HepG2 (cell line): ENCODE measurements at regions not wholly inside any gene's neighbourhood (a gene's known extent, or its start where the extent isn't known, plus 50 kb on each side); places are given as distances from the start of the nearest gene placed in this dataset.

Experiments used
- ATAC-seq: fragments of 200-7000 bp; cut with Tn5 transposase; 3 replicates; pipeline ENCODE4 v1.9.1; 2020; ENCODE audit warnings: mild to moderate bottlenecking, moderate library complexity
- BruUV-seq: library from RNA; stranded (reverse); fragments of 400-500 nt; replicated peaks from 2 replicates; lab custom pipeline; 2021; lab: Mats Ljungman, UMichigan
- CTCF ChIA-PET: fragments of 300-600 bp; formaldehyde crosslinking; extraction: SDS; loops from one replicate; lab custom pipeline; 2021; ENCODE audit warnings: low total read pairs, inconsistent platforms, low intra/inter-chr PET ratio; lab: Yijun Ruan, JAX
- POLR2A ChIA-PET: fragments of 350-600 bp; sonication (Branson Sonifier 250); formaldehyde crosslinking; loops from one replicate; lab custom pipeline; 2020; ENCODE audit warnings: antibody characterized with exemption, inconsistent platforms; lab: Yijun Ruan, JAX
- DNase-seq: peaks from one replicate; pipeline ENCODE4 v3.0.0-alpha.2; 2015; ENCODE audit warnings: low spot score
- FAIRE-seq: peaks from 3 replicates; lab custom pipeline; 2011; peaks lifted over from hg19 to GRCh38; lab: Jason Lieb, UNC
- H2AFZ ChIP-seq: one replicate; pipeline ENCODE4 v1.6.1; 2011; ENCODE audit warnings: low read length, inconsistent platforms
- H3K27ac ChIP-seq: fragments of 300-600 bp; 3 replicates; pipeline ENCODE4 v1.8.0; 2011; ENCODE audit warnings: mixed run types, mild to moderate bottlenecking, mixed read lengths, low read length, inconsistent platforms; ENCODE audit not compliant: insufficient read depth; ENCODE audit errors: extremely low read length
- H3K27me3 ChIP-seq, 2 experiments: fragments of 200-600 bp in 1 of 2; 2 replicates in 1 of 2; 3 replicates in 1 of 2; pipeline versions ENCODE4 v1.6.0 to v1.8.0; 2011; ENCODE audit warnings: low read length in 2 of 2, mild to moderate bottlenecking in 2 of 2, moderate library complexity in 2 of 2, inconsistent platforms in 1 of 2; ENCODE audit not compliant: insufficient read depth in 2 of 2, control insufficient read depth in 1 of 2
- H3K36me3 ChIP-seq, 2 experiments: fragments of 200-600 bp in 1 of 2; replicated peaks in 1 of 2; 2 replicates in 1 of 2; 3 replicates in 1 of 2; pipeline versions ENCODE4 v1.5.1 to v1.8.0; 2011; ENCODE audit warnings: low read length in 2 of 2, inconsistent platforms in 1 of 2; ENCODE audit not compliant: insufficient read depth in 2 of 2, control insufficient read depth in 1 of 2
- H3K4me1 ChIP-seq: 2 replicates; pipeline ENCODE4 v1.5.1; 2012; ENCODE audit warnings: low read length, inconsistent platforms; ENCODE audit not compliant: insufficient read depth
- H3K4me2 ChIP-seq: 2 replicates; pipeline ENCODE4 v1.6.0; 2011; ENCODE audit warnings: low read depth, low read length, inconsistent platforms
- H3K4me3 ChIP-seq, 3 experiments: fragments of 200-600 bp in 1 of 3; sonication (generic), shearing (Covaris generic) in 1 of 3; replicated peaks in 1 of 3; 2 replicates each; pipeline ENCODE4 v1.5.1; 2011 to 2016; ENCODE audit warnings: low read length in 3 of 3, inconsistent platforms in 2 of 3, low read depth in 2 of 3, mild to moderate bottlenecking in 2 of 3, control low read depth in 1 of 3, mixed read lengths in 1 of 3; ENCODE audit not compliant: insufficient read depth in 1 of 3
- H3K79me2 ChIP-seq: one replicate; pipeline ENCODE4 v1.6.1; 2011; ENCODE audit warnings: low read length, inconsistent platforms; ENCODE audit not compliant: insufficient read depth
- H3K9ac ChIP-seq: 2 replicates; pipeline ENCODE4 v1.6.0; 2011; ENCODE audit warnings: mild to moderate bottlenecking, low read depth, low read length, inconsistent platforms; ENCODE audit not compliant: insufficient read depth
- H3K9me3 ChIP-seq: 2 replicates; pipeline ENCODE4 v1.5.1; 2012; ENCODE audit warnings: mild to moderate bottlenecking, low read length
- H4K20me1 ChIP-seq: 2 replicates; pipeline ENCODE4 v1.6.0; 2011; ENCODE audit warnings: inconsistent platforms, mild to moderate bottlenecking, low read length, moderate library complexity; ENCODE audit not compliant: insufficient read depth
- ATF4 ChIP-seq, 2 experiments: fragments of 450-650 bp in 1 of 2; sonication (generic) in 1 of 2; formaldehyde crosslinking; IDR thresholded peaks; 2 replicates each; pipeline versions ENCODE4 v1.5.0 to v1.8.0; 2020 to 2022; ENCODE audit warnings: mild to moderate bottlenecking in 1 of 2, missing genetic modification reagents in 1 of 2
- HES4 ChIP-seq: sonication (generic); formaldehyde crosslinking; IDR thresholded peaks from 2 replicates; pipeline ENCODE4 v1.9.0; 2021; ENCODE audit warnings: mild to moderate bottlenecking, missing genetic modification reagents, borderline replicate concordance
- HIC2 ChIP-seq: sonication (generic); formaldehyde crosslinking; IDR thresholded peaks from 2 replicates; pipeline ENCODE4 v1.9.0; 2022; ENCODE audit warnings: low read depth, missing genetic modification reagents
- HMG20A ChIP-seq: IDR thresholded peaks from 2 replicates; pipeline ENCODE4 v1.6.1; 2016; ENCODE audit warnings: borderline replicate concordance
- MTF1 ChIP-seq: sonication (generic); formaldehyde crosslinking; IDR thresholded peaks from 2 replicates; pipeline ENCODE4 v1.5.0; 2020; ENCODE audit warnings: missing genetic modification reagents
- RFX3 ChIP-seq: IDR thresholded peaks from 2 replicates; pipeline ENCODE4 v1.6.1; 2016; ENCODE audit warnings: missing biosample characterization, missing genetic modification reagents
- RXRA ChIP-seq: sonication (generic); formaldehyde crosslinking; IDR thresholded peaks from 2 replicates; pipeline ENCODE4 v1.5.1; 2020; ENCODE audit warnings: missing genetic modification reagents
- SNRNP70 ChIP-seq: fragments of 200-400 bp; formaldehyde crosslinking; IDR thresholded peaks from 2 replicates; pipeline ENCODE4 v1.6.1; 2017; ENCODE audit warnings: mild to moderate bottlenecking, low read depth, low read length, moderate library complexity
- ZFP1 ChIP-seq: IDR thresholded peaks from 2 replicates; pipeline ENCODE4 v1.6.1; 2016
- ZNF331 ChIP-seq: sonication (generic); formaldehyde crosslinking; IDR thresholded peaks from 2 replicates; pipeline ENCODE4 v1.4.0; 2020; ENCODE audit warnings: missing genetic modification reagents
- ZNF501 ChIP-seq: sonication (generic); formaldehyde crosslinking; IDR thresholded peaks from 2 replicates; pipeline ENCODE4 v1.5.1; 2020; ENCODE audit warnings: mild to moderate bottlenecking, moderate library complexity, missing genetic modification reagents
- ZNF550 ChIP-seq: sonication (generic); formaldehyde crosslinking; IDR thresholded peaks from 2 replicates; pipeline ENCODE4 v1.4.0; 2020; ENCODE audit warnings: mild to moderate bottlenecking, missing genetic modification reagents, borderline replicate concordance
- ZNF558 ChIP-seq: sonication (generic); formaldehyde crosslinking; IDR thresholded peaks from 2 replicates; pipeline ENCODE4 v1.9.0; 2022; ENCODE audit warnings: mild to moderate bottlenecking, missing genetic modification reagents, borderline replicate concordance
- ZNF574 ChIP-seq: sonication (generic); formaldehyde crosslinking; IDR thresholded peaks from 2 replicates; pipeline ENCODE4 v1.4.0; 2020; ENCODE audit warnings: missing genetic modification reagents
- ZNF619 ChIP-seq: sonication (generic); formaldehyde crosslinking; IDR thresholded peaks from 2 replicates; pipeline ENCODE4 v1.4.0; 2020; ENCODE audit warnings: mild to moderate bottlenecking, missing genetic modification reagents
- WGBS: methylation state at CpG from one replicate; pipeline ENCODE4 v1.1.6; 2017; ENCODE audit warnings: low lambda C conversion rate; 5-methylcytosine and 5-hydroxymethylcytosine counted together
- in situ Hi-C: cut with HindIII; loops from 2 replicates; pipeline ENCODE4 v1.10.0; 2017; ENCODE audit warnings: low pct_unique_long_range_greater_than_20kb; ENCODE audit not compliant: extremely low pct_ligation_motif_present
- intact Hi-C: fragments of 100-400 bp; cut with micrococcal nuclease; formaldehyde crosslinking; loops from one replicate; pipeline ENCODE4 v1.10.0; 2022; ENCODE audit not compliant: unreplicated experiment
- TF ChIP-seq, protein P1 (sequence below): sonication (generic); formaldehyde crosslinking; IDR thresholded peaks from 2 replicates; pipeline ENCODE4 v1.4.0; 2020; ENCODE audit warnings: mild to moderate bottlenecking, missing genetic modification reagents

DNA sequence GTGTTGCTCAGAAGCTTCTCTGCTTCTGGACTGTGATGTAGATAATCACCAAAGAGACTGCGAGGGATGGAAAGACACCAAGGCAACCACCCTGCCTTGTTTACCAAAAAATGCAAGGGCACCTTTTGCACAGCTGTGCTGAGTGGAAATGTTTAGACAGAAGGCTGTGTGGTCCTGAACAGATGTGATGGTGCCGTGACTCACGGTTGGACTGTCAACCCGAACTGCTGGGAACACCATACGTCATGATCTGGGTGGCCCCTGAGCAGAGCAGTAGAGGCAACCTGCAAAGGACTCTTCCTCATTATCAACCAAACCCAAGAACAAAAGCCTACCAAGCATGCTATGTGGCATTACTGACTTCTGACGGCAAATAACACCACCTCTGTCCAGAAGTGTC lies 61.3 kb upstream of the LPP start:
- ATAC-seq, result no peak
- H3K27me3 ChIP-seq, result no peaks in the 10 kb centered on the region
- H3K4me2 ChIP-seq, result no peak overlapping the region
- intact Hi-C loops (no loop called here), in situ Hi-C loops (no loop called here)
- peaks cover 37% of the 10 kb centered on the region for H3K4me1 ChIP-seq
- no peak overlapping the region for H3K27ac ChIP-seq
- ChIA-PET POLR2A (no interaction called here), CTCF (no interaction called here)
- no TSS peak for BruUV-seq
- no peak for FAIRE-seq
- no peaks in the 10 kb centered on the region for H4K20me1 ChIP-seq
- no peaks in the 10 kb centered on the region for H3K9me3 ChIP-seq
- H2AFZ ChIP-seq, result no peak overlapping the region
- H3K9ac ChIP-seq, result no peak overlapping the region
- H3K79me2 ChIP-seq, result no peaks in the 10 kb centered on the region
- no peaks in the 10 kb centered on the region for H3K36me3 ChIP-seq
- no peak overlapping the region for H3K4me3 ChIP-seq
- no peak for DNase-seq
- WGBS, result 68% methylated on average over 5 of the region's 6 CpGs
- TF ChIP-seq HMG20A (CRISPR knock-in tag) (no peak), ZNF619 (CRISPR knock-in tag) (no peak), MTF1 (CRISPR knock-in tag) (no peak), ZNF501 (CRISPR knock-in tag) (no peak), RFX3 (CRISPR knock-in tag) (no peak), ZNF331 (no peak), ZNF574 (no peak), ATF4 (CRISPR knock-in tag; IDR thresholded peaks at IDR 0.05) (no peak), ZNF558 (CRISPR knock-in tag) (no peak), RXRA (no peak), ZFP1 (CRISPR knock-in tag) (no peak), HES4 (CRISPR knock-in tag) (no peak), ZNF550 (CRISPR knock-in tag) (no peak), HIC2 (CRISPR knock-in tag) (no peak), SNRNP70 (no peak)
- TF ChIP-seq, protein P1, sequence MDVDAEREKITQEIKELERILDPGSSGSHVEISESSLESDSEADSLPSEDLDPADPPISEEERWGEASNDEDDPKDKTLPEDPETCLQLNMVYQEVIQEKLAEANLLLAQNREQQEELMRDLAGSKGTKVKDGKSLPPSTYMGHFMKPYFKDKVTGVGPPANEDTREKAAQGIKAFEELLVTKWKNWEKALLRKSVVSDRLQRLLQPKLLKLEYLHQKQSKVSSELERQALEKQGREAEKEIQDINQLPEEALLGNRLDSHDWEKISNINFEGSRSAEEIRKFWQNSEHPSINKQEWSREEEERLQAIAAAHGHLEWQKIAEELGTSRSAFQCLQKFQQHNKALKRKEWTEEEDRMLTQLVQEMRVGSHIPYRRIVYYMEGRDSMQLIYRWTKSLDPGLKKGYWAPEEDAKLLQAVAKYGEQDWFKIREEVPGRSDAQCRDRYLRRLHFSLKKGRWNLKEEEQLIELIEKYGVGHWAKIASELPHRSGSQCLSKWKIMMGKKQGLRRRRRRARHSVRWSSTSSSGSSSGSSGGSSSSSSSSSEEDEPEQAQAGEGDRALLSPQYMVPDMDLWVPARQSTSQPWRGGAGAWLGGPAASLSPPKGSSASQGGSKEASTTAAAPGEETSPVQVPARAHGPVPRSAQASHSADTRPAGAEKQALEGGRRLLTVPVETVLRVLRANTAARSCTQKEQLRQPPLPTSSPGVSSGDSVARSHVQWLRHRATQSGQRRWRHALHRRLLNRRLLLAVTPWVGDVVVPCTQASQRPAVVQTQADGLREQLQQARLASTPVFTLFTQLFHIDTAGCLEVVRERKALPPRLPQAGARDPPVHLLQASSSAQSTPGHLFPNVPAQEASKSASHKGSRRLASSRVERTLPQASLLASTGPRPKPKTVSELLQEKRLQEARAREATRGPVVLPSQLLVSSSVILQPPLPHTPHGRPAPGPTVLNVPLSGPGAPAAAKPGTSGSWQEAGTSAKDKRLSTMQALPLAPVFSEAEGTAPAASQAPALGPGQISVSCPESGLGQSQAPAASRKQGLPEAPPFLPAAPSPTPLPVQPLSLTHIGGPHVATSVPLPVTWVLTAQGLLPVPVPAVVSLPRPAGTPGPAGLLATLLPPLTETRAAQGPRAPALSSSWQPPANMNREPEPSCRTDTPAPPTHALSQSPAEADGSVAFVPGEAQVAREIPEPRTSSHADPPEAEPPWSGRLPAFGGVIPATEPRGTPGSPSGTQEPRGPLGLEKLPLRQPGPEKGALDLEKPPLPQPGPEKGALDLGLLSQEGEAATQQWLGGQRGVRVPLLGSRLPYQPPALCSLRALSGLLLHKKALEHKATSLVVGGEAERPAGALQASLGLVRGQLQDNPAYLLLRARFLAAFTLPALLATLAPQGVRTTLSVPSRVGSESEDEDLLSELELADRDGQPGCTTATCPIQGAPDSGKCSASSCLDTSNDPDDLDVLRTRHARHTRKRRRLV (CRISPR knock-in tag), result no peak
